NCI-H2081 (cell line): ENCODE measurements at regions not wholly inside any gene's neighbourhood (a gene's known extent, or its start where the extent isn't known, plus 50 kb on each side); places are given as distances from the start of the nearest gene placed in this dataset.
"Not testable (repeated sequence)": the region's sequence is repeated elsewhere in the genome, so short reads cannot be mapped to it uniquely, and the experiment has no call there.

ENCODE experiments used
- DNase-seq, 2 experiments: peaks; one replicate each; lab custom pipeline; 2025; lab: John Stamatoyannopoulos, UW

DNA sequence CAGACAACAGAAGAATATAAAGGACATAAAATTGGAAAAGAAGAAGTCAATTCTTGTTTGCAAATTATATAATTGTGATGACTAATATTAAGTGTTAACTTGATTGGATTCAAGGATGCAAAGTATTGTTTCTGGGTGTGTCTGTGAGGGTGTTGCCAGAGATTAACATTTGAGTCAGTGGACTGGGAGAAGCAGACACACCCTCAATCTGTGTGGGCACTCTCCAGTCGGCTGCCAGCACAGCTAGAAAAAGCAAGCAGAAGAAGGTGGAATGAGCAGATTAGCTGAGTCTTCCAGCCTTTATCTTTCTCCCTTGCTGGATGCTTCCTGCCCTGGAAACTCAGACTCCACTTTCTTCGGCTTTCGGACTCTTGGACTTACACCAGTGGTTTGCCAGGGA, 51.7 kb downstream of the UBE2NL start:
- no peak for DNase-seq

DNA sequence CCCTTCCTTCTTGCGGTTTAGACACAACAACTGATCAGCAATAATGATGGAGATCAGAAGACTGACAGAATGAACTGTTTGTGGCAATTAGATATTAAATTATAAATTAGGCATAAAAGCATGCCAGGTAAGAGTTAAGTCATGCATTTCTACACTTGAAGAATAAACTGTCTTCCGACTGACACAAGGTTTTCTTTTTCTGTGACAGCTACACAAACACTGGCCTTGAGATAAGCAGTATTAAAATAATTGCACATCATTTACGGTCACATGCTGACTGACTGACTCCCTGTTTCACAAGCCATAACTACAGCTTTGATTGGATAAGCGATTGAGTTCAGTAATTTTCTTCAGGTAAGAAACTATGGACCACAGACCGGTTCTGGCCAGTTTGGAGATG, 56.2 kb downstream of the UBE2NL start:
- DNase-seq: no peak

DNA sequence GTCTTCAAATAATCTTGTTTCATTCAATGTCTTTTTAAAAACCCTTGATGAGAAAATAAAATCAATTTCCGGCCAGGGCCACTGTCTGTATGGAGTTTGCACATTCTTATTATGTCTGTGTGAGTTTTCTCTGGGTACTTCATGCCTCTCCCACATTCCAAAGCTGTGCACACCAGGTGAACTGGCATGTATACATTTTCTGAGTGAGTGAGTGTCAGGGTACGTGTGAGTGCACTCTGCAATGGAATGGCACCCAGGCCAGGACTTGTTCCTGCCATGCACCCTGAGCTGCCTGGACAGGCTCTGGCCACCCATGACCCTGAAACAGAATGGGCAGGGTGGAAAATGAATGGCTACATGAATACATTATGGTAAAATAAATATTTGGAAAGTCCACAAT, 61.3 kb downstream of the UBE2NL start:
- DNase-seq: no peak

DNA sequence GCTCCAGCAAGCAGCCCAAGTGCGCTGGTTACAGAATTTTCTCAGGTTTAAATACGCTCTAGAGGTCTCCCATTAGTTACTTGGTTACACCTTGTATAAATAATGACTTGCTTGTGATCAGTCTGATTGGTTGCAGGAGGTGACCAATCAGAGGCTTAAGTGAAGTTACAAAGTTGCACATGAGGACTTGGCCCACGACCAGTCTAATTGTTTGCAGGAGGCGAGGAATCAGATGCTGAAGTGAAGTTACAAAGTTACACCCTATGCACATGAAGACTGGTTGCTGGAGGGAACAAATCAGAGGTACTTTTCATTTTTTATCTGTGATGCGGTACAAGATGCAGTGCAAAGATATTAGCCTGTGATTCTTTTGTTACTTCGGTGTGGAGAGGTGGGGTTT, 80.7 kb downstream of the UBE2NL start:
- DNase-seq: no peak

- no peak for DNase-seq
Measured at GRCh38 chrX:143988356-143988755, 104.5 kb downstream of the UBE2NL start.

DNA sequence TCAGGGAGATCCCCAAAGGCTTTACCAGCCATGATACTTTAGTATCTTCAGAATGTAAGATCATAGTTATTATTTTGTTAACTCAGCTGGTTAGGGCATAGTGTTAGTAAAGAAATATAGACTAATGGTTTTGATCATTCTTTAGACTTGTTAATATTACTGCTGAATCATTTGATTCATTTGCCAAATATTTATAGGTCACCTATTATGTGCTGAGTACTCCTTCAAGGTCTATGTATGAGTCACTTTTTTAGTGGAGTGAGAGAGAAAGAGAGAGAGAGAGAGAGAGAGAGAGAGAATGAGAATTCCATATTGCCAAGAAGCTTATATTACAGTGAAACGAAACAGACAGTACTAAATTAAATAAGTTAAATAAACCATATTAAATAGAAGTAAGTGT, 110.3 kb downstream of the UBE2NL start:
- no peak for DNase-seq

GRCh38 chrX:143998261-143998660, 114.4 kb downstream of the UBE2NL start:
- no peak for DNase-seq

DNA sequence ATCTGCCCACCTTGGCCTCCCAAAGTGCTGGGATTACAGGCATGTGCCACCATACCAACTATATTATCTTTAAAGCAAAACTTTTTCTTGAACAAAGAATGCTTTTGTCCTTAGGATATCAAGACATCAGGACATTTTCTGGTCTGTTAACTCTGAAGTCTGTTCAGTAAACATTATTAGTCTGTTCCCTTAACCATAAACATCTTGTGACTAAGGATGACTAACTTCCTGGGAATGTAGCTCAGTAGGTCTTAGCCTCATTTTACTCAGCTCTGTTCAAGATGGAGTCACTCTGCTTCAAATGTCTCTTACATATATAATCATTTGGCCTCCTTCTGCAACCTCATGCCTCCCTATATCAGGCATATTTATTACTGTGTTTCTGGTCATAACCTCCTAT, 122.9 kb downstream of the UBE2NL start:
- DNase-seq: no peak

DNA sequence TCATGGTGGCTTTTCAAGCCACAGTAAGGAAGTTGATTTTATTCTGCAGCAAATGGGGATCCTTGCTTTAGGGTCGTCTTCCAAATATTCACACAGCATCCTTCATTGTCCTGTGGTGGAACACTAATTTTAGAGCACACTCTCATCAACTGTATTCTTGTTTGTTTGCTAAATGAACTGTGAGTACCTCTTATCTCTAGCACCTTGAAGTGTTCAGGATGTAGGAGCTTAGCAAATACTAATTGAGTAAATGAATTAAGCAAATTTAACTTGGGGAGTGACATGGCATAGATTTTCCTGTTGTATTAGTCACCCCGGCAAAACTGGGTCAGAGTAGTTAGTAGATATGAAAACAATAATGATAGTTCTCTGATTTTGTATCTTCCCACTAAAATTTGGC, 156.9 kb downstream of the UBE2NL start:
- no peak for DNase-seq

DNA sequence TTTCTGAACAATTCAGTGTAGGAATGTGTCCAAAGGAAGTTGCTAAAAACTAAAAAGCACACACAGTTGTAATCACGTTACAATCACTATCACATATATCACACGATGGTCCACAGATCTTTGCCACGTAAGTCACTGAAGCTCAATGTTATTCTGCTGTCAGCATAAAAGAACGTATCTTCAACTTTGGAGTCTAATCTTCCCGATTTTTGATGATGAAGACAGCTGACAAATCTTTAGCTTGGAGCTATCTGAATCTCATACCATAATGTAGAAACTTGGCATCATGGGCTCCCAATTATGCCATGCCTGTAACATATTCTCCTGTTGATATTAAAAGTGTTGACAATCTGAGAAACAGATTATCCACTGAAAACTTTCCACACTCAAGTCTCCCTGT, 158.4 kb downstream of the UBE2NL start:
- DNase-seq: no peak

GRCh38 chrX:144075432-144075831, 191.6 kb downstream of the UBE2NL start:
- no peak for DNase-seq

GRCh38 chrX:144082237-144082636, 198.4 kb downstream of the UBE2NL start:
- DNase-seq: not testable (repeated sequence)

GRCh38 chrX:144089674-144090073, 205.8 kb downstream of the UBE2NL start:
- DNase-seq: not testable (repeated sequence)

DNA sequence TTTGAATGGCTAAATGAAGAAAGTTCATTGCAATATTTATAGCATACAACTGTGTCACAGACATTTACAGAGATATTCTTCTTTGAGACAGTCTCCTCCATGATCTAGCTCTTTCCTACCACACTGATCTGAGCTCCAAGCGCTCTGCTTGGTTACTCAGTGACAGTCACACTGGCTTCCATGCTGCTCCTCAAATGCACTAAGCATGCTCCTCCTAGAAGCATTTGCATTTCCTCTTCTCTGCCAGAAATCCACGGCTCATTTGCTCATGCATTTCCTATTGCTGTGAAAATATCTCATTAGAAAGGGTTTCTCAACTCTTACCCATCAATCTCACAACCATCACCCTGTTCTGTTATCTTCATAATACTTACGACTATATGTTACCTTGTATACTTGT, 208.2 kb downstream of the UBE2NL start:
- DNase-seq: not testable (repeated sequence)

DNA sequence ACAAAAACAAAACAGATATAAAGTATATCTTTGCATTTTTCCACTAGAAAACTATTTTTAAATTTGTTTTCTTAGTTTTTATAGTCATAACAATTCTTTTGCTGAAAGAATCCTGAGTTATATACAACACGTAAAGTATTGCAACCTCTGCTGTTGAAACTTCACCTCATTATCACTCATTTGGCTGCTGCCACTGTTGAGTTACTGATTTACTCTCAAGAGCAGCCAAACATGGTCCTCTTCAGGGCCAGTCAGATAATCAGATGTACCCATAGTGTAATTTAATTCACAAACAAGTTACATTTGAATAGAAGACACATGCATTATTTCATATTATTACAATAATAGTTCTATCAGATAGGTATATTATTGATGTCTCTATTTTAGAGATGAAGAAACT, 235.6 kb downstream of the UBE2NL start:
- not testable (repeated sequence) for DNase-seq

- not testable (repeated sequence) for DNase-seq
Measured at GRCh38 chrX:144121566-144121965, 237.7 kb downstream of the UBE2NL start.

DNA sequence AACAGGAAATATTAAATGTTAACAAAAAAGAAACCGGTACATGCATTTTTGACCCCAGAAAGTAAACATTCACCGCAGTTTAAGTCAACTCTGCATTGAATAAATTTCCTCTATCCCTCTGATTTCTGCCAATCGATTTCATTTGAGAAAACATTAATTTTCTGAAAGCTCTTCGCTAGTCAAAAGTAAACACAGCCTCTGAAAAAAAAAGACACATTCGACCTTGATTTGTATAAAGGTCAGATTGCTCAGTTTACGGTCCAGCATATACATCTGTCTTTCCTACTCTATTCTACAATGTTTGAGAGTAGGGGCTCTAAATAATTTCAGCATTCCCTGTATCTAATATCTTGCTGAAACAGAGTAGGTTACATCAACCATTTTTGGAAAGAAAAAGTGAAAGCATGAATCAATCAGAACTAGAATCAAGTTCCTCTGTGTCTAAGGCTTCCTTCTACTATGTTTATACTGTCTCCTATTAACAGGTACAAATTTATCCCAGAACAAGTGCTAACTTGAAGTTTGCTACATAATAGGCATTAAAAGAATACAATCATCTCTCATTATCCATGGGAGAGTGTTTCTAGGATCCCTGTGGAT, 243.8 kb downstream of the UBE2NL start:
- DNase-seq: not testable (repeated sequence)

- DNase-seq: not testable (repeated sequence)
Measured at GRCh38 chrX:144129511-144129910, 245.6 kb downstream of the UBE2NL start.

DNA sequence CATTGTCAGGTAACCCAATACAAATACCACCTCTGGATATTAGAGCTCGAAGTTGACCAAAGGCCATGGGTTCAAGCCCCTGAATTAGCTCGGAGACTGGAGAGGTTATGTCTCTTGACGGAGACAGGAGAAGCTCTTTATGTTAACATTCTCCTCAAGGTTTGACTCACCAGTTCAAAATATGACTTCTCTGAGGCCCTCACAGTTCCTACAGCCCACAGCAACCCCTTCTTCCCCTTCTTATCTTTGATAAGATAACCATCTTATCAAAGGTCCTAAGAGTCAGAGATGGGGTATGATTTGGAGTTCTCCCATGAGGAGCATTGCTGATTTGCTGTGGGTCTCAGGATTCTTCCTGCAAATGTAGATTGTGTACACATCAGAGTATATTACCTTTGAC, 246.6 kb downstream of the UBE2NL start:
- DNase-seq: not testable (repeated sequence)

- not testable (repeated sequence) for DNase-seq
Measured at GRCh38 chrX:144131080-144131479, 247.2 kb downstream of the UBE2NL start.

DNA sequence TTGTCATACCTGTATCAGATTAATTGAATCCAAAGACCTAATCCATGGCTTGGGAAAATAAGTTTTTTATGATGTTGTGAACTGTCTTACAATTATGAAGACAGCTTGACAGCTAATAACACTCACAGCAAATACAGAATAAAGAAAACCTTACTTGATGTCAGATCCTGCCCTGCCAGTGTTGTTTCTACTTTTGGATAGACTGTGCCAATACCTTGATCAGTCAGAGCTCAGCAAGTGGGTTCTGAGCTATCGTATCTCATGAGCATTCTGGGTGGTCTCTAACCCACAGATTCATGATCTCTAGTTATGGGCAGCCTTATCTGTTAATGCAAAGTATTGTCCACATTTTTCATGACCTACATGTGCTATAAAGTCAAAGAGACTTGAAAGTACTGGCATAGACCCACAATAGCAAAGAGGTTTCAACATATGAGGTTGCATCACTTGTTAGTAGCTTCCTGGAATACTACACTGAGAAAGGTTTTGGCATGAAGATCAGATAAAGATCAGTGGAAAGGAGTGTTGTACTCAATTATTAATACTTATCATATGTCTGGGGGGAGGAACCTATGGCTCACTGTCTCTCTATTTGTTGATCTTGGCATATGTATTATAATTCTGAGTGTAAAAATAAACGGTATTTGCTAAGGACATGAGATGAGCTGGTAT, 250.7 kb downstream of the UBE2NL start:
- not testable (repeated sequence) for DNase-seq

DNA sequence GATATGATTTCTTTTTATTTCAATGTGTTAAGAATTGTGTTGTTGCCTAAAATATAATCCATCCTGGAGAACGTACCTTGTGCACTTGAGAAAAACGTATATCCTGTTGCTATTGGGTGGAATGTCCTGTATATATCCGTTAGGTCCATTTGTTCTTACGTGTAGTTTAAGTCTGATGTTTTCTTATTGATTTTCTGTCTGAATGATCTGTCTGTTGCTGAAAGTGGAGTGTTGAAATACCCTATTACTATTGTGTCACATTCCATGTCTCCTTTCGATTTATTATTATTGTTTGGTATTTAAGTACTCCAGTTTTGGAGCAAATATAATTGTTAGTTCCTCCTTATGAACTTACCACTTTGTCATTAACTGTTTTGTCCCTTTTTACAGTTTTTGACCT, 270.6 kb downstream of the UBE2NL start:
- not testable (repeated sequence) for DNase-seq

GRCh38 chrX:144185197-144185596, 301.3 kb downstream of the UBE2NL start:
- not testable (repeated sequence) for DNase-seq

- not testable (repeated sequence) for DNase-seq
Measured at GRCh38 chrX:144188489-144188888, 304.6 kb downstream of the UBE2NL start.
